H1 (cell line): ENCODE measurements at regions not wholly inside any gene's neighbourhood (a gene's known extent, or its start where the extent isn't known, plus 50 kb on each side); places are given as distances from the start of the nearest gene placed in this dataset.

Experiments used
- CTCF ChIA-PET: fragments of 300-600 bp; sonication (Branson Sonifier 250); formaldehyde crosslinking; loops from one replicate; lab custom pipeline; 2021; ENCODE audit not compliant: partially characterized antibody; lab: Charles Lee
- POLR2A ChIA-PET: fragments of 300-600 bp; sonication (Branson Sonifier 250); formaldehyde crosslinking; loops from one replicate; lab custom pipeline; 2021; ENCODE audit warnings: inconsistent platforms; ENCODE audit not compliant: partially characterized antibody; lab: Charles Lee
- DNase-seq, 2 experiments: peaks; one replicate each; pipeline versions ENCODE4 v3.0.0 to v3.0.0-alpha.2; 2010 to 2022; ENCODE audit warnings: low spot score in 2 of 2, low read depth in 1 of 2, mixed read lengths in 1 of 2
- FAIRE-seq: peaks from 2 replicates; lab custom pipeline; 2011; peaks lifted over from hg19 to GRCh38; lab: Jason Lieb, UNC
- H2AFZ ChIP-seq: 2 replicates; pipeline ENCODE4 v1.8.1; 2012; ENCODE audit warnings: low read length, inconsistent platforms
- H2AK5ac ChIP-seq: 2 replicates; pipeline ENCODE4 v1.6.1; 2013; ENCODE audit warnings: low read depth, low read length
- H2BK120ac ChIP-seq: replicated peaks from 2 replicates; pipeline ENCODE3; 2013; ENCODE audit warnings: low read depth, low read length, inconsistent platforms
- H2BK12ac ChIP-seq: 2 replicates; pipeline ENCODE4 v1.6.1; 2013; ENCODE audit warnings: low read depth, low read length
- H2BK15ac ChIP-seq: 2 replicates; pipeline ENCODE4 v1.6.1; 2013; ENCODE audit warnings: low read length
- H2BK20ac ChIP-seq: 2 replicates; pipeline ENCODE4 v1.6.1; 2013; ENCODE audit warnings: low read length
- H2BK5ac ChIP-seq: 2 replicates; pipeline ENCODE4 v1.6.1; 2013; ENCODE audit warnings: low read depth, low read length
- H3K14ac ChIP-seq: 2 replicates; pipeline ENCODE4 v1.6.1; 2013; ENCODE audit warnings: inconsistent platforms; ENCODE audit not compliant: insufficient read length
- H3K18ac ChIP-seq: 2 replicates; pipeline ENCODE4 v1.6.1; 2013; ENCODE audit warnings: low read length; ENCODE audit errors: extremely low read depth
- H3K23ac ChIP-seq: 2 replicates; pipeline ENCODE4 v1.6.1; 2013; ENCODE audit warnings: inconsistent platforms; ENCODE audit not compliant: insufficient read length
- H3K23me2 ChIP-seq: 2 replicates; pipeline ENCODE4 v1.6.1; 2013; ENCODE audit warnings: low read depth, low read length
- H3K27ac ChIP-seq: 2 replicates; pipeline ENCODE4 v1.6.1; 2011; ENCODE audit warnings: low read depth, low read length, inconsistent platforms
- H3K27me3 ChIP-seq, 4 experiments: replicated peaks in 1 of 4; 1 replicate in 1 of 4; 2 replicates in 3 of 4; pipeline versions ENCODE4 v1.6.1 to v1.8.1; 2011 to 2013; ENCODE audit warnings: low read length in 3 of 4, mild to moderate bottlenecking in 3 of 4, inconsistent platforms in 2 of 4, mixed read lengths in 2 of 4, moderate library complexity in 1 of 4; ENCODE audit not compliant: control insufficient read depth in 3 of 4, insufficient read depth in 3 of 4; ENCODE audit errors: extremely low read depth in 1 of 4
- H3K36me3 ChIP-seq, 4 experiments: 2 replicates each; pipeline versions ENCODE4 v1.6.1 to v1.8.1; 2011 to 2013; ENCODE audit warnings: mild to moderate bottlenecking in 4 of 4, low read length in 3 of 4, moderate library complexity in 2 of 4, control low read depth in 1 of 4, inconsistent platforms in 1 of 4; ENCODE audit not compliant: insufficient read depth in 4 of 4, control insufficient read depth in 2 of 4
- H3K4ac ChIP-seq: replicated peaks from 2 replicates; pipeline ENCODE3; 2013; ENCODE audit warnings: low read length, low read depth, mixed read lengths, inconsistent platforms; ENCODE audit not compliant: insufficient read length
- H3K4me1 ChIP-seq, 4 experiments: replicated peaks in 1 of 4; 1 replicate in 1 of 4; 2 replicates in 3 of 4; pipeline versions ENCODE4 v1.6.1 to v1.8.1; 2011 to 2013; ENCODE audit warnings: low read length in 3 of 4, inconsistent platforms in 2 of 4, mixed read lengths in 1 of 4; ENCODE audit not compliant: insufficient read depth in 4 of 4, control insufficient read depth in 3 of 4
- H3K4me2 ChIP-seq, 2 experiments: 2 replicates each; pipeline versions ENCODE4 v1.6.1 to v1.8.1; 2011 to 2013; ENCODE audit warnings: low read depth in 2 of 2, low read length in 2 of 2, control low read depth in 1 of 2, inconsistent platforms in 1 of 2, mild to moderate bottlenecking in 1 of 2; ENCODE audit not compliant: insufficient read depth in 1 of 2
- H3K4me3 ChIP-seq, 4 experiments: fragments of 200-600, 300-600 bp in 1 of 4; sonication (generic), shearing (Covaris generic), sonication (Bioruptor Twin) in 1 of 4; 2 replicates each; pipeline versions ENCODE4 v1.5.1 to v1.8.1; 2011 to 2016; ENCODE audit warnings: low read length in 4 of 4, low read depth in 3 of 4, control low read depth in 2 of 4, inconsistent platforms in 2 of 4, mild to moderate bottlenecking in 2 of 4, mixed read lengths in 1 of 4, moderate library complexity in 1 of 4; ENCODE audit not compliant: insufficient read depth in 2 of 4; ENCODE audit errors: extremely low read depth in 1 of 4
- H3K56ac ChIP-seq: replicated peaks from 2 replicates; pipeline ENCODE3; 2013; ENCODE audit warnings: low read depth, mild to moderate bottlenecking, mixed read lengths, low read length, inconsistent platforms; ENCODE audit not compliant: insufficient read length
- H3K79me1 ChIP-seq: 2 replicates; pipeline ENCODE4 v1.6.1; 2013; ENCODE audit warnings: low read depth, low read length, control low read depth
- H3K79me2 ChIP-seq, 2 experiments: 2 replicates each; pipeline versions ENCODE4 v1.6.1 to v1.8.1; 2012 to 2013; ENCODE audit warnings: low read length in 2 of 2, mild to moderate bottlenecking in 2 of 2, inconsistent platforms in 1 of 2; ENCODE audit not compliant: insufficient read depth in 2 of 2, control insufficient read depth in 1 of 2
- H3K9ac ChIP-seq, 4 experiments: replicated peaks in 1 of 4; 1 replicate in 1 of 4; 2 replicates in 3 of 4; pipeline versions ENCODE4 v1.6.1 to v1.8.1; 2011 to 2013; ENCODE audit warnings: low read depth in 3 of 4, low read length in 3 of 4, control low read depth in 2 of 4, mild to moderate bottlenecking in 2 of 4, moderate library complexity in 2 of 4, inconsistent platforms in 1 of 4; ENCODE audit errors: extremely low read depth in 1 of 4
- H3K9me3 ChIP-seq, 2 experiments: 2 replicates each; pipeline versions ENCODE4 v1.6.1 to v1.8.1; 2012 to 2013; ENCODE audit warnings: mild to moderate bottlenecking in 2 of 2, moderate library complexity in 2 of 2, control low read depth in 1 of 2, inconsistent platforms in 1 of 2, low read depth in 1 of 2, low read length in 1 of 2, mixed read lengths in 1 of 2; ENCODE audit not compliant: insufficient read depth in 2 of 2
- H4K20me1 ChIP-seq, 2 experiments: replicated peaks in 1 of 2; 2 replicates each; pipeline versions ENCODE3 to v1.8.1; 2011 to 2013; ENCODE audit warnings: inconsistent platforms in 2 of 2, low read length in 2 of 2, mild to moderate bottlenecking in 1 of 2; ENCODE audit not compliant: insufficient read depth in 2 of 2, control insufficient read depth in 1 of 2
- H4K5ac ChIP-seq: 2 replicates; pipeline ENCODE4 v1.6.1; 2013; ENCODE audit warnings: low read length, low read depth, mixed read lengths, inconsistent platforms; ENCODE audit not compliant: insufficient read length
- H4K8ac ChIP-seq: 2 replicates; pipeline ENCODE4 v1.8.0; 2013; ENCODE audit warnings: mild to moderate bottlenecking, moderate library complexity, low read length, inconsistent platforms; ENCODE audit not compliant: insufficient read depth; ENCODE audit errors: extremely low read depth
- H4K91ac ChIP-seq: replicated peaks from 2 replicates; pipeline ENCODE3; 2013; ENCODE audit warnings: low read length, mixed read lengths, inconsistent platforms; ENCODE audit not compliant: insufficient read length
- ATF3 ChIP-seq: IDR thresholded peaks from 2 replicates; pipeline ENCODE4 v1.6.1; 2011; ENCODE audit warnings: low read depth, mild to moderate bottlenecking, low read length; ENCODE audit not compliant: insufficient read depth
- CBX8 ChIP-seq: fragments of 300-800, 300-1000 bp; sonication (generic); IDR thresholded peaks from 2 replicates; pipeline ENCODE4 v1.7.1; 2016; ENCODE audit warnings: low read depth, low read length, borderline replicate concordance
- CTCF ChIP-seq, 3 experiments: IDR thresholded peaks; 1 replicate in 2 of 3; 2 replicates in 1 of 3; pipeline versions ENCODE4 v1.5.1 to v1.6.1; 2011; ENCODE audit warnings: low read length in 3 of 3, mild to moderate bottlenecking in 3 of 3, inconsistent platforms in 2 of 3, low read depth in 1 of 3, moderate library complexity in 1 of 3; ENCODE audit not compliant: insufficient read depth in 1 of 3; ENCODE audit errors: control extremely low read depth in 1 of 3
- E2F6 ChIP-seq: IDR thresholded peaks from 2 replicates; pipeline ENCODE4 v1.6.1; 2012; ENCODE audit warnings: inconsistent platforms
- GTF2F1 ChIP-seq: IDR thresholded peaks from 2 replicates; pipeline ENCODE4 v1.6.1; 2012; ENCODE audit warnings: low read depth, low read length, improper control_type of control experiment, borderline replicate concordance
- POLR2AphosphoS5 ChIP-seq: IDR thresholded peaks from 2 replicates; pipeline ENCODE4 v1.6.1; 2011; ENCODE audit warnings: low read depth, low read length
- POU5F1 ChIP-seq: IDR thresholded peaks from 2 replicates; pipeline ENCODE4 v1.6.1; 2011; ENCODE audit warnings: low read depth, mild to moderate bottlenecking, low read length, moderate library complexity
- RXRA ChIP-seq: IDR thresholded peaks from 2 replicates; pipeline ENCODE4 v1.6.1; 2011; ENCODE audit warnings: low read depth, mild to moderate bottlenecking, low read length, moderate library complexity; ENCODE audit not compliant: insufficient read depth
- SP1 ChIP-seq: IDR thresholded peaks from 2 replicates; pipeline ENCODE4 v1.6.1; 2011; ENCODE audit warnings: low read depth, low read length
- SP2 ChIP-seq: IDR thresholded peaks from 2 replicates; pipeline ENCODE4 v1.6.1; 2012; ENCODE audit warnings: mild to moderate bottlenecking, low read length, inconsistent platforms
- TEAD4 ChIP-seq: IDR thresholded peaks from 2 replicates; pipeline ENCODE4 v1.6.1; 2012; ENCODE audit warnings: low read depth, low read length, inconsistent platforms, mixed read lengths
- ZNF274 ChIP-seq: IDR thresholded peaks from 2 replicates; pipeline ENCODE4 v1.7.0; 2012; ENCODE audit warnings: low read length, borderline replicate concordance; ENCODE audit errors: extremely low read depth
- WGBS, 2 experiments: shearing (Covaris generic) in 1 of 2; methylation state at CpG; one replicate each; pipeline versions ENCODE4 v1.1.6 to v1.1.7; 2013 to 2015; ENCODE audit warnings: low lambda C conversion rate in 2 of 2, mixed read lengths in 2 of 2, inconsistent platforms in 1 of 2, low coverage in 1 of 2, missing lambda C conversion rate in 1 of 2; ENCODE audit not compliant: insufficient replicate concordance in 2 of 2, insufficient coverage in 1 of 2, insufficient read length in 1 of 2; ENCODE audit errors: extremely low coverage in 1 of 2, missing lambda C conversion rate in 1 of 2; 5-methylcytosine and 5-hydroxymethylcytosine counted together

GRCh38 chr10:90226517-90226916 is 525.1 kb downstream of the KIF20B start:
- Histone ChIP-seq H3K27me3 (no peaks in the 10 kb centered on the region), H3K9ac (no peak overlapping the region), H3K56ac (no peak overlapping the region), H3K23ac (no peak overlapping the region), H3K79me1 (no peaks in the 10 kb centered on the region), H3K14ac (no peak overlapping the region), H3K27ac (no peak overlapping the region), H3K4me2 (no peak overlapping the region), H2BK20ac (no peak overlapping the region), H2BK120ac (no peak overlapping the region), H3K79me2 (no peaks in the 10 kb centered on the region), H2AK5ac (no peak overlapping the region), H2BK12ac (no peak overlapping the region), H2BK15ac (no peak overlapping the region), H4K91ac (no peak overlapping the region), H3K4me1 (no peaks in the 10 kb centered on the region), H3K36me3 (no peaks in the 10 kb centered on the region), H2AFZ (no peak overlapping the region), H3K18ac (no peak overlapping the region), H4K8ac (no peak overlapping the region), H4K5ac (no peak overlapping the region), H2BK5ac (no peak overlapping the region), H3K23me2 (no peaks in the 10 kb centered on the region), H3K4me3 (no peak overlapping the region), H3K4ac (no peak overlapping the region), H4K20me1 (no peaks in the 10 kb centered on the region), H3K9me3 (no peaks in the 10 kb centered on the region)
- 92% methylated on average over 3 of the region's 3 CpGs; no CpG with 5 or more reads in 1 of the 2 experiments for WGBS, 2 experiments
- POLR2A ChIA-PET: no interaction called here
- CTCF ChIA-PET: interaction anchor here (1.3 kb wide), 1 partner anchor 12 kb away, joined by 3 read pairs; no protein-coding TSS in a partner anchor
- FAIRE-seq: no peak
- DNase-seq: no peak
- no peak for TF ChIP-seq CTCF (IDR thresholded peaks at IDR 0.05; ENCODE audit: control extremely low read depth in 1 of 3, insufficient read depth in 1 of 3, low read depth in 1 of 3, low read length in 3 of 3)
- TF ChIP-seq POLR2AphosphoS5: no peak
- no peak for TF ChIP-seq SP1
- TF ChIP-seq TEAD4: no peak
- TF ChIP-seq E2F6: no peak
- no peak for TF ChIP-seq POU5F1
- TF ChIP-seq RXRA: no peak
- TF ChIP-seq ZNF274: no peak
- TF ChIP-seq ATF3: no peak
- TF ChIP-seq CBX8: no peak
- no peak for TF ChIP-seq SP2
- no peak for TF ChIP-seq GTF2F1
